ENCODE measurements at regions not wholly inside any gene's neighbourhood (a gene's known extent, or its start where the extent isn't known, plus 50 kb on each side); places are given as distances from the start of the nearest gene placed in this dataset.

GRCh38 chr9:107759009-107759822, 269.6 kb upstream of the KLF4 start:
- no peak for DNase-seq

DNA sequence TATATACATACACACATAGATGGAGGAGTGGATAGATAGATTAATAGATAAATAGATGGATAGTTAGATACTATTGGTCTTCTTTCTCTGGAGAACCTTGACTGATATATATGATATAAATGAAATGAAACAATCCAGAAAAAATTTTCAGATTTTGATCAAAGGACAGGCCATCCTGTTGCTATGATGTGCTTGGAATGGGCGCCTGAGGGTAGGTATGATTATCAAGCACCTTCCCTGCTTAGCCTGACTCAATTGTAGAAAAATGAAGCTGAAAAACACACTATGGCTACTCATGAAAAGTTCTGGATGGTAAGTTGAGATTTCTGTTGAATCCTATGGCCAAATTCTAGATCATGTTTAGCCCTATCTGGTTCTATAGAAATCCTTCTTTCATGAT, 266.5 kb upstream of the KLF4 start:
- no peak for DNase-seq

- no peak for DNase-seq
These were observed 265.7 kb upstream of the KLF4 start for GRCh38 chr9:107755246-107755645.

GRCh38 chr9:107751567-107752210, 262.1 kb upstream of the KLF4 start:
- no peak for DNase-seq

DNA sequence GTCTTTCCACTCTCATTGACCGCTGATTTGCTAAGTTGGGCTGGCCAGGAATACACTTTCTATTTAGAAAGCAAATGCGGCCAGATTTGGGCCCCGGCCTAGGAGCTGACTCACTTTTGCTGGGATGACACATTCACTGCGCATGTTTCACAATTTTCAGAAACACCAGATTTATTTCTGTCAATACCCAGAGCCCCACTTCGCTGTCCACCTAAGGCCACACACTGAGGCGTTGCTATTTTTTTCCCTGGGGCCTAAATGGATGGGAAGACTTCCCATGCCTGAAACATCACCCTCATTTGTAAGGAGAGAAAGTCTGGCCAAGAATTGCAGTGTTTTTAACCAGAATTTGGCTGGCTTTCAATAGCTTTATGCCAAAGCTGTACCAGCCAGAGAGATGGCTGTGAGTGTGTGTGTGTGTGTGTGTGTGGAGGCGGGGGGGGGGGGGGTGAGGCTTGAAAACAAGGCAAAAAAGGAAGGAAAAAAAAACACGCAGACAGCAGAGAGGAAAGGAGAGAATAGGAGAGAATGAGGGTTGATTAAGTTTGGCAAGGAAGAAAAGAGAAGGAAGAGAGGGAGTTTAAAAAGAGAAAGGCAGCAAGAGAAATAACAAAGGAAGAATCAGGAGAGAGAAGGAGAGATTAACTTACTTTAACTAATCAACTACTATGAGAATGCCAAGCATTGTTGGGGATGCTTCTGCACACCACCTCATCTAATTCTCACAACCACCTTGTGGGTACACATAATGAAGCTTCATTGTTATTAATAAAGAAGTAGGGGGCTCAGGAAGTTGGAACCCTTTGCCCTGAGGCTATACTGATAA, 261.4 kb upstream of the KLF4 start:
- no peak for DNase-seq

GRCh38 chr9:107749787-107750444, 260.3 kb upstream of the KLF4 start:
- DNase-seq, result no peak

DNA sequence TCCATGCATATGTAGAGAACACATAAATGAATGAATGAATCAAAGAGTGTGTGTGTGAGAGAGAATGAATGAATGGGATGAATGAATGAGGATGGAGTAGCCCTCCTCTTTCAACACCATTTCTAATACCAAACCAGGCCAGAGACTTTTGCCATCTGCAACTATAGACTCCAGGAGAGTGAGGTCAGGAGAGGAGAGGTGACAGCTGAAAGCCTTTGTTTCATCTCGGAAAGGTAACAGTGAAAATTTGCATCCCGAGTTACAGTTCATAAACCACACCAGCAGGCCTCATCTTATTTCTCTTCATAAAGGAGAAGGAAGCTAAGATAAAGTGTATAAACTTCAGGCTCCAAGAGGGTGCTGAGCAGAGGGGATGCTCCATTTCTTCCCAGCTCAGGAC, 255.3 kb upstream of the KLF4 start:
- no peak for DNase-seq

- DNase-seq, result no peak
These were observed 253.2 kb upstream of the KLF4 start for GRCh38 chr9:107742531-107743309.

DNA sequence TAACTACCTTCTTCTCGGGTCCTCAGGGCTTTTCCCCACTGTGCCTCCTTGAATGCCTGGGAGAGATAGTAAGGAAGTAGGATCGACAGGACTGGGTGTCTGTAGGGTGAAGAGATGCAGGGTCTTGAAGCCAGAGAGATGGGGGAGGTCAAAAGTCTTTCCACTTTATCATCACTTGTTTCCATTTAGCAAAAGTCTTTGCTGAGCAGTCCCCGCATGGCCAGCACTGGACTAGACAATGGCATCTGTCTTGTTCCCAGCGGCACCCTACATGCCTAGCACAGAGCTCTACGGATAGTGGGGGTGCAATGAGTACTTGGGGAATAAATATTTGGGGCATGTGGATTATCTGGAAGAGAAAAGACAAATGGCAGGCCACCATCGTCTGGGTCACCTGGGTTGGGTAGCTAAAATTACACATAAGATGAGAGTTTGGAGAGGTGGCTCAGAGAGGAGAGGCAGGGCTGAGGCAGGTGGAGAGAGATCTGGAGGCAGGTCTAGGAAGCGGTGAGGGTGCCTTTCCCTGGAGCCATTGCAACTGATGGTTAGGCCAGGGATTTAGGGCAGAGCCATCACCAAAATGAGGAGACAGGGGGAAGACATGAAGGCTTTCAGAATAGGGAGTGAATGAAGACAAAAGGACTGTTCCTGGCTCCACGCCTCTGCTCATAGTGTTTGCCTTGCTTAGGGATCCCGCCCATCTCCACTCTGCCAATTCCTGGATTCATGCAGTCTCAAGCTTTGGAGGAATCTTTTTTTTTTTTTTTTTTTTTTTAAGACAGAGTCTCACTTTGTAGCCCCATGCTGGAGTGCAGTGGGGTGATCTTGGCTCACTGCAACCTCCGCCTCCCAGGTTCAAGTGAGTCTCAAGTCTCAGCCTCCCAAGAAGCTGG, 250.8 kb upstream of the KLF4 start:
- no peak for DNase-seq

- DNase-seq, result no peak
These were observed 250.1 kb upstream of the KLF4 start for GRCh38 chr9:107739601-107740082.

DNA sequence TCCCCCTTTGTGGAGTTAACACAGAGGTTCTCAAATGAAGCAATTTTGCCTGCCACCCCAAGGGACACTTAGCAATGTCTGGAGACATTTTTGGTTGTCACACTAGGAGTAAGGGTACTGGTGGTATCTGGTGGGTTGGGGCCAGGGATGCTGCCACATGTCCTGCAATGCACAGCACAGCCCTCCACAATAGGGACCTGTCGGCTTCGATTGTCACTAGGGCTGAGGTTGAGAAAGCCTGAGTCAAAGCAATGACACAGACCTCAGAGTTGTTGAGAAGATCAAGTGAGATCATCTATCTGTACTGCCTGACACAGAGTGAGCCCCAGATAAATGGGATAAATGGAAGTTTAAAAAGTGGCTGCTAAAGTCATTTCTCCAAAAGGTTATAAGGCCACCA, 249.2 kb upstream of the KLF4 start:
- no peak for DNase-seq

DNA sequence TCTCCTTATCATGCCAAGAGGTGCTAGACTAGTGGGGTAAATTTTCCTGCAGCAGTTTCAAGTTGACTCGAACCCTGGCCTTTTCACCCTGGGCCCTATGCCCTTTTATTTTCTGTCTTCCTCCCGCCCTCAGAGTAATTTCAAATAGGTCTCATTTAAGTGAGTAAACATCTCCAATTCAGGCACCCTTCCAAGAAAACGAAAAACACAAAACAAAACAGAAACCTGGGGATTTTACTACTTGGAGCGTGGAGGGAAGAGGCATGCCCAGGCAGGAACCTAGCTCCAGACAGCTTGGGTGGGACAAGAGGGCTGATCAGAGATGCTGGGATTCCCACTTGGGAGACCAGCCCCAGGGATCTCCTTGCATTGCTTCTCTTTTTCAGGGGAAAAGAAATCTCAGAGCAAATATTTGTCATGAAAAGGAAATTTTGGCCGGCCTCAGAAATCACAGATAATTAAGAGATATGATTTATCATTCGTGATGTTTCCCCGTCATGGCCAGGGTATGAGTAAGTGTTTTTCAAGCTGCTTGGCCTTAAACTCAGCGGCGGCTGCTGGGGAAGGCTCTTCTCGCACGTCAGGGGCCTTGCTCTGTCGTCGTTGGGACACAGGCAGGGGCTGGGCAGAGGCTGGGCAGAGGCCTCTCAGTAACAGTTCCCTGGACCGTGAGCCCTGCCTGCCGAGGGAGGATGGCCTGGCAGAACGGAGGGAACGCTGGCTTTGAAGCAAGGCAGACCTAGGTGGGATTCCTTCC, 248.6 kb upstream of the KLF4 start:
- no peak for DNase-seq

DNA sequence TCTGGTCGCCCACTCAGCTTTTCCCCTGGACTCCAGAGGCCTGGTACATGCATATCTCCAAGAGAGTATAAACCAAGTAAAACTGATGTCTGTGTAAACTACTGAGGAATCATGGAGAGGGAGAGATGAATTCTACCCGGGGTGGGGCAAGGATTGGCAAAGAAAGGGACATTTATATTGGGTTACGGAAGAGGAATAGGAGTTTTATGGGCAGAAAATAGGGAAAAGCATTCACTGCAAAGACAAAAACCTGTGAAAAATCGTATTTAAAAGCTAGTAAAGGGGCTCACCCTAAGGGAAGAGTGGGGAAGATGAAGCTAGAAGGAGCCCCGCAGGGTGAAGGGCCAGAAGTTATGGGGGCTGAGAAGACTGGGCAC, 248.0 kb upstream of the KLF4 start:
- DNase-seq, result no peak

DNA sequence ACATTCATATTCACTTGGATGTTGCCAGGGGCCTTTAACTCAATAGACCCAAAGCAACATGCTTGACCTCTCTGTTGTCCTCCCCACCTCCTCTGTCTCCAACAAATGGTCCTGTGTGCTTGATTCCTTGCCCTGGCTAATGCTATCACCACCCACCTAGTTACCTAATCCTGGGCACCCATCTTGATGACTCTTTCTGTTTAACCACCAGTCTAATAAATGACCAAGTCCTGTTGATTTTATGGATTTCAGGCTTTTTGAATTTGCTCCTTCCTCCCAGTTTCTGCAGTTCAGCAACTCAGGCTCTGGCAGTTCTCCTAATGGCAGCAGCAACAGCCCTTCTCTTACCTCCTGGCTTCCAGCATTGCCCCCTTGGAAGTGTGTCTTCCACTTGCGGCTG, 246.3 kb upstream of the KLF4 start:
- DNase-seq, result no peak

DNA sequence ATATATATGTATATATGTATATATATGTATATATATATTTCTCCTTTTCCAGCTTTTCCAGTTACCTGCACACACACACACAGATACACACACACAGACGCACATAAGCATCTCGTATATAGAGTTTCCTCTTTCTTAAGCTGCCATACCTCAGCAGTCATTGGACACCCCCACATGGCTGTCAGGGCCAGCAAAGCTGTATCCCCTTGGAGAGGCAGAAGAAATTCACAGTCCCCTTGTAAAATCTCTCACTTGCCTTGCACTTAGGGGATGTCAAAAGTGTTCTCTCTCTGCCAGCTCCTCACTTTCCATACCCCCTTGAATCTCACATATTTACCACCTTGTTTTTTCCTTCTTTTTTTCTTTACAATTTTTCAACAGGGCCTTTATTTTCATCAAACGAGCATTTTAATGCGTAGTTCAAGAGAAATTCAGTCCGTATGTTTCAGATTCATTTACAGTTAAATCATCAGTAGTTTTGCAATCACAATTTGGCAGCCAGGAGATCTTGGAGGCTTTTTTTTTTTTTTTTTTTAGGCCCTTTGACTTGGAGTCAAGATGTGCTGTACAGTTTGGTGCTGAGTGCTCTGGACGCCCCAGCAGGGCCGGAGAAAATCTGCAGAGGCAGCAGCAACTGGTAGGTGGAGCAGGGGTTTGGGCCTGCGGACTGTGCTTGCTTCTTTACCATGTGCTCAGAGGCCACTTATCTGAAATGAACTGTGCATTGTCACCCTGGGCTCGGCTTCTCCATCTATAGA, 244.9 kb upstream of the KLF4 start:
- no peak for DNase-seq

DNA sequence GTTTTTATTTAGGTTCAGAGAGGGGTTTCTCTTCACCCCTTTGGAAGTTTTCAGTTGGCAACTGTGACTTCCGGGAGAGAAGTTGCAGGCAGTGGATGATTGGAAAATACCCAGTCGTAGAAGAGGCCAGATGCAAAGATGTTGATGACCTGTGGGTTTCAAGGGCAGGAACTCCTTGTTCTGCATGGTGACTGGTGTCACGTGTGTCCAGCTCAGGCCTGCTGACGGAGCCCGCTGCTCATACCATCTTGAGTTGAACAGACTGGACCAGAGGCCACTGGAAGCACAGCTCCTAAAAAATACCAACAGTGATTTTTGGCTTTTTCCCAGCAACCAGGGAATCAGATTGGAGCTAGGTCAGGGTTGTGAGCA, 243.9 kb upstream of the KLF4 start:
- no peak for DNase-seq

DNA sequence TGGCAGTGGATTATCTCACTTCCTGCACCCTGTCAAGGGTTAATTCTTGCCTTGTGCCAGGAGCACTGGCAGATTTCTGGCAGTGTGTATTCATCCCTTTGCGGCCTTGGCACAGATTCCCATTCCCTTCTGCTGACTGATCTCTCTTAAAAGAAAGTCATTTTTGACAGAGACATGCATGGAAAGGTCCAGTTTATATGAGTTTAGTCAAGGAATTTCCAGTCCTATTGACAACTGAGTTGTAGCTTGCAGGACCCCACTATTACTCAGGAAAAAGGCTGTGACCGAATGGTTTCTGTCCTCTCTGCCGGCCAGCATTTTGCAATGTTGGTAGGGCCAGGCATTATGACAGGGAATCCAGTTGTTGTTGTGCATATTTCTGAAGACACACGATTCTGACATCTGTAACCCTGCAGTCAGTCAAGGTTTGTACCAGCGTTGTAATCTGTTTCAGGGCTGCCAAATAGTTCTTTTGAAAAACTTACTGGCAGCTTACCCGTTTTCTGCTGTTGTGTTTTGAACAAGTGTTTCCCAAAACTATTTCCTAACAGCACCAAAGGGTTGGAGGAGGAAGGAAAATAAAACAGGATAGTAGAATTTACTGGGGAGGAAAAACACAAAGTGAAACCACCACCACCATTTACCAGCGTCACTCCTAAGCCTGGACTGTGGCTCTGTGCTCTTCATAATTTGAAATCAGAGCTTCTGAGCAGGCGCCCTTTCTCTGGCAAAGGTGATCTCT, 243.4 kb upstream of the KLF4 start:
- DNase-seq, result no peak

DNA sequence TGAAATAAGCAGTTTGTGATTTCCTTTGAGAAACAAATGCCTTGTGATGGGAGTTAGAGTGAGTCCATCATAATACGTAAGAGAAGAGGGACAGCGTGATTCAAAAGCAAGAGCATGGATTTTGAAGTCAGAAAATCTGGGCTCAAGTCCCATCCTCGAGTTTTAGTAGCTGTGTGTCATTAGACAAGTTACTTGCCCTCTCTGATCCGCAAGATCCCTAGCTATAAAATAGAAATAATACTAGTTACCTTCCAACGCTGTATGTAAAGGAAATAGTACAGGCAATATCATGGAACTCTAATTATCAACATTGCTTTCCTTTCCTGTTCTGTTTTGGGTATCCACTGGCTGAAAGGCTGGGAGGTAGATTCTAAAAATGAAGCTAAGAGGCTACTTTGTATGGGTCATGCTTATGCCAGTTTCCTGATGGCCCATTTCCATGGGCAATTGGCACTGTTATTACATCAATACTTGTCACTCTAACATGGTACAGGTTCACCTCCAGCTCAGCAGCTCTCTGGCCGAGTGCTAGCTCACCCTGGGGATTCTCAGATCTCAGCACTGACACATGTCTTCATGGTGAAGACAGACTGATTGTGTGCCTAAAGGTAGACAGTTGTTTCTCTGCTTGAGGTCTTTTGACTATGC, 241.7 kb upstream of the KLF4 start:
- no peak for DNase-seq

Data from activated CD4-positive, CD25-positive, alpha-beta regulatory T cell (primary cell).